GM23248 (cell line): ENCODE measurements at regions not wholly inside any gene's neighbourhood (a gene's known extent, or its start where the extent isn't known, plus 50 kb on each side); places are given as distances from the start of the nearest gene placed in this dataset.

Experiments used
- DNase-seq: peaks from one replicate; pipeline ENCODE4 v3.0.0-alpha.2; 2015
- H2AFZ ChIP-seq: fragments of 200-600 bp; sonication (generic); 2 replicates; pipeline ENCODE4 v1.6.1; 2016; ENCODE audit warnings: antibody characterized with exemption
- H3F3A ChIP-seq: fragments of 200-600 bp; sonication (generic); 2 replicates; pipeline ENCODE4 v1.6.1; 2016; ENCODE audit warnings: mild to moderate bottlenecking, antibody characterized with exemption, mixed run types; ENCODE audit not compliant: insufficient read depth
- H3K27ac ChIP-seq: fragments of 200-600 bp; sonication (generic); 2 replicates; pipeline ENCODE4 v1.5.1; 2016; ENCODE audit warnings: mild to moderate bottlenecking
- H3K27me3 ChIP-seq: fragments of 200-600 bp; sonication (generic); replicated peaks from 2 replicates; pipeline ENCODE4 v1.6.1; 2016; ENCODE audit warnings: mild to moderate bottlenecking; ENCODE audit not compliant: insufficient read depth
- H3K36me3 ChIP-seq: fragments of 200-600 bp; sonication (generic); 2 replicates; pipeline ENCODE4 v1.6.1; 2016; ENCODE audit warnings: low read depth, mild to moderate bottlenecking
- H3K4me1 ChIP-seq: fragments of 200-600 bp; sonication (generic); 2 replicates; pipeline ENCODE4 v1.6.1; 2016; ENCODE audit warnings: mild to moderate bottlenecking; ENCODE audit not compliant: insufficient read depth
- H3K4me2 ChIP-seq: fragments of 200-600 bp; sonication (generic); one replicate; pipeline ENCODE4 v1.6.1; 2016; ENCODE audit warnings: mild to moderate bottlenecking; ENCODE audit not compliant: unreplicated experiment
- H3K4me3 ChIP-seq: fragments of 200-600 bp; sonication (generic); 2 replicates; pipeline ENCODE4 v1.5.1; 2016; ENCODE audit warnings: mild to moderate bottlenecking
- H3K79me2 ChIP-seq: fragments of 200-600 bp; sonication (generic); 2 replicates; pipeline ENCODE4 v1.6.1; 2016; ENCODE audit warnings: mild to moderate bottlenecking; ENCODE audit not compliant: insufficient read depth
- H3K9ac ChIP-seq: fragments of 200-600 bp; sonication (generic); 2 replicates; pipeline ENCODE4 v1.6.1; 2016; ENCODE audit warnings: mild to moderate bottlenecking
- H3K9me2 ChIP-seq: fragments of 200-600 bp; sonication (generic); 2 replicates; pipeline ENCODE4 v1.6.1; 2016; ENCODE audit warnings: mixed run types, mild to moderate bottlenecking, moderate library complexity; ENCODE audit not compliant: insufficient read depth
- H3K9me3 ChIP-seq: fragments of 200-600 bp; sonication (generic); one replicate; pipeline ENCODE4 v1.6.1; 2017; ENCODE audit warnings: low read depth
- H4K20me1 ChIP-seq: fragments of 200-600 bp; sonication (generic); 2 replicates; pipeline ENCODE4 v1.6.0; 2016; ENCODE audit not compliant: insufficient read depth
- EZH2 ChIP-seq: fragments of 200-600 bp; sonication (generic); IDR thresholded peaks from 2 replicates; pipeline ENCODE4 v1.6.1; 2018; ENCODE audit warnings: antibody characterized with exemption, mild to moderate bottlenecking; ENCODE audit not compliant: insufficient read depth, poor library complexity, severe bottlenecking
- EZH2phosphoT487 ChIP-seq: fragments of 200-600 bp; sonication (generic); IDR thresholded peaks from 2 replicates; pipeline ENCODE4 v1.6.1; 2018; ENCODE audit warnings: antibody characterized with exemption, moderate library complexity, mild to moderate bottlenecking, low read depth; ENCODE audit not compliant: insufficient read depth
- WGBS, 2 experiments: methylation state at CpG; one replicate each; pipeline ENCODE4 v1.1.6; 2015 to 2017; ENCODE audit warnings: low lambda C conversion rate in 2 of 2, low coverage in 1 of 2; ENCODE audit errors: missing lambda C conversion rate in 2 of 2; 5-methylcytosine and 5-hydroxymethylcytosine counted together
- in situ Hi-C: fragments of 300-500 bp; cut with MboI; formaldehyde crosslinking; loops from 2 replicates; pipeline ENCODE4 v1.15.0; 2020

DNA sequence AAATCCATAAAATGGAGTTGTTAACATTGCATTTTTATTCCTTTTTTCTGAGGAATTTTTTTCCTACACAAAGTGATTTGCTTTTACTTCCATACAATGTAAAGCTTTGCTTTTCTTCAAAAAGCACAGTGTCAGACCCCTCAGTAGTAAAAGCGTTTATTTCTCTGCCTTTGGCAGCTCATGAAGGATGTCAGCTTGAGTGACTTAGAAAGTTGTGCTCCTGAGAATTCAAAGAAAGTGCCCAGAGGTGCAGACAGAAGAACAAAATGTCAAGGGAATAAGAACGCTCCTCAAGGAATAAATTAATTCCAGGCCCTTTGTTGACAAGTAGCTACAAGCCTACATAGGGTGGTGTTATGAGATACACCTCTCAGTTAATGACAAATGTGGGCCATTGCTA lies 369.3 kb upstream of the ADARB2 start:
- no peak overlapping the region for H2AFZ ChIP-seq
- no peaks in the 10 kb centered on the region for H3F3A ChIP-seq
- H3K4me1 ChIP-seq: no peaks in the 10 kb centered on the region
- no peak for DNase-seq
- H3K79me2 ChIP-seq: no peaks in the 10 kb centered on the region
- in situ Hi-C loops: no loop called here
- no peaks in the 10 kb centered on the region for H3K27me3 ChIP-seq
- H3K4me2 ChIP-seq: no peak overlapping the region
- 9% methylated on average over 2 of the region's 2 CpGs for WGBS, 2 experiments
- H3K9me2 ChIP-seq: no peaks in the 10 kb centered on the region
- H3K9ac ChIP-seq: no peak overlapping the region
- no peaks in the 10 kb centered on the region for H3K36me3 ChIP-seq
- H3K9me3 ChIP-seq: no peaks in the 10 kb centered on the region
- H4K20me1 ChIP-seq: no peaks in the 10 kb centered on the region
- H3K27ac ChIP-seq: no peak overlapping the region
- TF ChIP-seq EZH2 (no peak), EZH2phosphoT487 (no peak)
- no peak overlapping the region for H3K4me3 ChIP-seq

DNA sequence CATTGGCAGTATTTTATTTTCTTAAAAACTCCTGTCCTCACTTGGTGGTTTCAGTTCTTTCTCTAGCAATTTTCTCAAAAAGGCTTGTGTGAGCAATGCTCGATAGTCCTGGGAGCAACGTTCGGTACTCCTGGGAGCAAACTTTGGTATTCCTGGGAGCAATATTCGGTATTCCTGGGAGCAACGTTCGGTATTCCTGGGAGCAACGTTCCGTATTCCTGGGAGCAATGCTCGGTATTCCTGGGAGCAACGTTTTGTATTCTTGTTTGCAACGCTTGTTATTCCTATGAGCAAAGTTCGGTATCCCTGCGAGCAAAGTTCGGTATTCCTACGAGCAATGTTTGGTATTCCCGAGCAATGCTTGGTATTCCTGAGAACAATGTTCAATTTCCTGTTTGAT lies 362.0 kb upstream of the ADARB2 start:
- 52 to 55% methylated on average over 16 of the region's 16 CpGs for WGBS, 2 experiments
- in situ Hi-C loops: no loop called here
- no peaks in the 10 kb centered on the region for H3K79me2 ChIP-seq

GRCh38 chr10:2097937-2098336 lies 360.6 kb upstream of the ADARB2 start:
- H3K27ac ChIP-seq: no peak overlapping the region
- no peaks in the 10 kb centered on the region for H3K9me3 ChIP-seq
- no peak overlapping the region for H3K4me2 ChIP-seq
- H3K79me2 ChIP-seq: no peaks in the 10 kb centered on the region
- 36 to 42% methylated on average over 10 of the region's 10 CpGs for WGBS, 2 experiments
- H3K4me3 ChIP-seq: no peak overlapping the region
- no peaks in the 10 kb centered on the region for H3K4me1 ChIP-seq
- no peaks in the 10 kb centered on the region for H3K9me2 ChIP-seq
- no peaks in the 10 kb centered on the region for H4K20me1 ChIP-seq
- DNase-seq: no peak
- in situ Hi-C loops: no loop called here
- no peaks in the 10 kb centered on the region for H3K27me3 ChIP-seq
- H3K36me3 ChIP-seq: no peaks in the 10 kb centered on the region
- TF ChIP-seq EZH2 (no peak), EZH2phosphoT487 (no peak)
- no peaks in the 10 kb centered on the region for H3F3A ChIP-seq
- no peak overlapping the region for H2AFZ ChIP-seq
- H3K9ac ChIP-seq: no peak overlapping the region

More for the DNA sequence above, 362.0 kb upstream of the ADARB2 start:
- Histone ChIP-seq H3K4me2 (no peak overlapping the region), H3K27me3 (no peaks in the 10 kb centered on the region), H3K4me3 (no peak overlapping the region), H3K9me2 (no peaks in the 10 kb centered on the region), H3K9me3 (no peaks in the 10 kb centered on the region), H3K36me3 (no peaks in the 10 kb centered on the region), H3K27ac (no peak overlapping the region), H4K20me1 (no peaks in the 10 kb centered on the region), H3K4me1 (no peaks in the 10 kb centered on the region), H2AFZ (no peak overlapping the region), H3F3A (no peaks in the 10 kb centered on the region), H3K9ac (no peak overlapping the region)
- TF ChIP-seq EZH2phosphoT487 (no peak), EZH2 (no peak)
- DNase-seq: no peak

- H3K4me3 ChIP-seq: no peak overlapping the region
- no peak overlapping the region for H3K27ac ChIP-seq
- in situ Hi-C loops: no loop called here
- no peaks in the 10 kb centered on the region for H3K9me2 ChIP-seq
- DNase-seq: no peak
- H2AFZ ChIP-seq: no peak overlapping the region
- no peaks in the 10 kb centered on the region for H3F3A ChIP-seq
- no peaks in the 10 kb centered on the region for H3K27me3 ChIP-seq
- no peak overlapping the region for H3K4me2 ChIP-seq
- WGBS, 2 experiments: 21 to 26% methylated on average over 6 of the region's 6 CpGs
- H4K20me1 ChIP-seq: no peaks in the 10 kb centered on the region
- no peak overlapping the region for H3K9ac ChIP-seq
- H3K36me3 ChIP-seq: no peaks in the 10 kb centered on the region
- TF ChIP-seq EZH2 (no peak), EZH2phosphoT487 (no peak)
- H3K4me1 ChIP-seq: no peaks in the 10 kb centered on the region
- H3K79me2 ChIP-seq: no peaks in the 10 kb centered on the region
- H3K9me3 ChIP-seq: no peaks in the 10 kb centered on the region
Observed at GRCh38 chr10:2094171-2094570, 356.8 kb upstream of the ADARB2 start.

GRCh38 chr10:2083591-2083990 lies 346.3 kb upstream of the ADARB2 start:
- 52 to 70% methylated on average over 16 of the region's 16 CpGs for WGBS, 2 experiments
- Histone ChIP-seq H3K4me1 (no peaks in the 10 kb centered on the region), H4K20me1 (no peaks in the 10 kb centered on the region), H3K4me2 (no peak overlapping the region), H2AFZ (no peak overlapping the region), H3F3A (no peaks in the 10 kb centered on the region), H3K27me3 (no peaks in the 10 kb centered on the region), H3K36me3 (no peaks in the 10 kb centered on the region), H3K9ac (no peak overlapping the region), H3K9me2 (no peaks in the 10 kb centered on the region), H3K9me3 (no peaks in the 10 kb centered on the region), H3K4me3 (no peak overlapping the region), H3K79me2 (no peaks in the 10 kb centered on the region), H3K27ac (no peak overlapping the region)
- in situ Hi-C loops: no loop called here
- no peak for DNase-seq
- TF ChIP-seq EZH2 (no peak), EZH2phosphoT487 (no peak)
